Psoas muscle (tissue), 7 donors: ENCODE measurements at regions not wholly inside any gene's neighbourhood (a gene's known extent, or its start where the extent isn't known, plus 50 kb on each side); places are given as distances from the start of the nearest gene placed in this dataset.
"Not testable (repeated sequence)": the region's sequence is repeated elsewhere in the genome, so short reads cannot be mapped to it uniquely, and the experiment has no call there.

Experiments
- ATAC-seq, 4 donors: fragments of 200-7000 bp; cut with Tn5 transposase; one replicate each; pipeline ENCODE4 v1.9.1; 2020; ENCODE audit warnings: moderate library complexity in 3 of 4, mild to moderate bottlenecking in 2 of 4
- DNase-seq, 2 donors: peaks; one replicate each; pipeline ENCODE4 v3.0.0-alpha.2; 2020
- H3K27ac ChIP-seq: fragments of 200-600 bp; one replicate; pipeline ENCODE4 v1.8.0; 2022
- H3K27me3 ChIP-seq, 3 donors: fragments of 200-600 bp in 1 of 3; one replicate each; pipeline versions ENCODE4 v1.6.1 to v1.8.0; 2013 to 2022; ENCODE audit warnings: low read length in 2 of 3, mild to moderate bottlenecking in 2 of 3, moderate library complexity in 1 of 3; ENCODE audit not compliant: insufficient read depth in 3 of 3
- H3K36me3 ChIP-seq, 2 donors: fragments of 200-600 bp in 1 of 2; one replicate each; pipeline versions ENCODE4 v1.6.1 to v1.8.0; 2013 to 2022; ENCODE audit warnings: low read depth in 1 of 2, mild to moderate bottlenecking in 1 of 2, moderate library complexity in 1 of 2; ENCODE audit not compliant: insufficient read depth in 1 of 2
- H3K4me1 ChIP-seq: fragments of 200-600 bp; one replicate; pipeline ENCODE4 v1.8.0; 2022
- H3K4me3 ChIP-seq: fragments of 200-600 bp; one replicate; pipeline ENCODE4 v1.8.0; 2022; ENCODE audit warnings: mild to moderate bottlenecking
- H3K9me3 ChIP-seq: fragments of 200-600 bp; one replicate; pipeline ENCODE4 v1.8.0; 2022
- CTCF ChIP-seq: fragments of 200-600 bp; IDR thresholded peaks from one replicate; pipeline ENCODE4 v1.8.0; 2022; ENCODE audit warnings: antibody characterized with exemption
- WGBS, 3 donors: extraction: QIAGEN DNeasy Blood & Tissue Kit; methylation state at CpG; one replicate each; pipeline versions ENCODE4 v1.1.6 to v1.1.7; 2013; 5-methylcytosine and 5-hydroxymethylcytosine counted together
- intact Hi-C, 2 donors: fragments of 100-400 bp; cut with DNase I; formaldehyde crosslinking; loops; one replicate each; pipeline versions ENCODE4 v1.11.0 to v1.14.2; 2022
- donor health status: healthy with polysubstance abuse.
- donor health status: DM: no; HTN: no; CAD: no; lungs with moderate emphysema.
- donor health status: Bipolar disorder and iron deficiency.
- donor health status: healthy.
- donor health status: DM: yes; HTN: yes; CAD: no.
- donor health status: DM: no; HTN: no; CAD: no.
- donor health status: DM: yes; HTN: yes; CAD: no.

GRCh38 chrX:56343219-56343618 lies 111.1 kb downstream of the KLF8 start:
- no peak for ATAC-seq
- intact Hi-C loops: no loop called here
- H3K36me3 ChIP-seq: no peaks in the 10 kb centered on the region
- 26 to 49% (median 33%) methylated on average over 5 of the region's 5 CpGs for WGBS, 3 donors
- H3K27me3 ChIP-seq: peaks cover 0 to 4% (median 0%) of the 10 kb centered on the region in 3 donors
- TF ChIP-seq CTCF: no peak
- no peak overlapping the region for H3K4me3 ChIP-seq
- no peak overlapping the region for H3K27ac ChIP-seq
- peaks cover 5% of the 10 kb centered on the region for H3K9me3 ChIP-seq
- no peaks in the 10 kb centered on the region for H3K4me1 ChIP-seq
- DNase-seq: no peak

- Histone ChIP-seq H3K27ac (no peak overlapping the region), H3K4me1 (no peaks in the 10 kb centered on the region), H3K27me3 (peaks cover 0 to 4% (median 0%) of the 10 kb centered on the region in 3 donors), H3K36me3 (no peaks in the 10 kb centered on the region), H3K4me3 (no peak overlapping the region), H3K9me3 (peaks cover 9% of the 10 kb centered on the region)
- ATAC-seq (no peak), DNase-seq (no peak)
- 66 to 76% (median 74%) methylated on average over 4 to 5 of the region's 5 CpGs for WGBS, 3 donors
- TF ChIP-seq CTCF: no peak
- intact Hi-C loops: no loop called here
Measured at GRCh38 chrX:56343664-56344063, 111.5 kb downstream of the KLF8 start.

- H3K27me3 ChIP-seq, intact Hi-C loops, H3K27ac ChIP-seq, ATAC-seq, H3K36me3 ChIP-seq, H3K4me1 ChIP-seq, H3K4me3 ChIP-seq, H3K9me3 ChIP-seq: not testable (repeated sequence)
- WGBS, 3 donors: 56 to 68% (median 68%) methylated on average over 3 to 4 of the region's 4 CpGs
- DNase-seq: peak in 1 of 2 donors; percentile 30
Measured at GRCh38 chrX:56358145-56358544, 126.0 kb downstream of the KLF8 start.

- H3K4me3 ChIP-seq, intact Hi-C loops, H3K9me3 ChIP-seq, H3K4me1 ChIP-seq, DNase-seq, H3K27me3 ChIP-seq, H3K36me3 ChIP-seq, ATAC-seq, H3K27ac ChIP-seq: not testable (repeated sequence)
- WGBS, 3 donors: 78 to 82% (median 79%) methylated on average over 2 of the region's 2 CpGs
Measured at GRCh38 chrX:56365171-56365570, 133.0 kb downstream of the KLF8 start.

GRCh38 chrX:56366901-56367300 lies 134.7 kb downstream of the KLF8 start:
- no peaks in the 10 kb centered on the region for H3K27me3 ChIP-seq
- ATAC-seq: no peak
- TF ChIP-seq CTCF: no peak
- H3K4me1 ChIP-seq: no peaks in the 10 kb centered on the region
- no peak overlapping the region for H3K4me3 ChIP-seq
- no peak overlapping the region for H3K27ac ChIP-seq
- H3K36me3 ChIP-seq: no peaks in the 10 kb centered on the region
- DNase-seq: peak in 1 of 2 donors; percentile 8
- peaks cover 4% of the 10 kb centered on the region for H3K9me3 ChIP-seq
- WGBS, 3 donors: 66 to 88% (median 82%) methylated on average over 8 to 9 of the region's 9 CpGs
- intact Hi-C loops: no loop called here

- Histone ChIP-seq H3K9me3 (no peaks in the 10 kb centered on the region), H3K4me3 (no peak overlapping the region), H3K4me1 (no peaks in the 10 kb centered on the region), H3K27me3 (no peaks in the 10 kb centered on the region), H3K36me3 (no peaks in the 10 kb centered on the region), H3K27ac (no peak overlapping the region)
- DNase-seq (no peak), ATAC-seq (no peak)
- WGBS, 3 donors: 69 to 86% (median 70%) methylated on average over 1 of the region's 1 CpG
- intact Hi-C loops: no loop called here
- no peak for TF ChIP-seq CTCF
Measured at GRCh38 chrX:56368962-56369361, 136.8 kb downstream of the KLF8 start.

GRCh38 chrX:56379984-56380780 lies 148.0 kb downstream of the KLF8 start:
- H3K4me1 ChIP-seq, H3K9me3 ChIP-seq, H3K27me3 ChIP-seq, intact Hi-C loops, H3K27ac ChIP-seq, H3K4me3 ChIP-seq, ATAC-seq, H3K36me3 ChIP-seq, DNase-seq: not testable (repeated sequence)
- WGBS, 3 donors: 92 to 96% (median 93%) methylated on average over 28 to 40 of the region's 41 CpGs
